Adrenal gland (tissue), 9 donors: ENCODE measurements at regions not wholly inside any gene's neighbourhood (a gene's known extent, or its start where the extent isn't known, plus 50 kb on each side); places are given as distances from the start of the nearest gene placed in this dataset.

ENCODE experiments used
- DNase-seq, 7 donors: peaks; one replicate each; pipeline ENCODE4 v3.0.0-alpha.2; 2019 to 2020
- H3K27ac ChIP-seq, 5 donors: fragments of 200-600 bp; sonication (generic) in 4 of 5; 1 replicate in 3 of 5; 2 replicates in 2 of 5; pipeline versions ENCODE4 v1.5.1 to v1.8.0; 2016 to 2020; ENCODE audit warnings: mild to moderate bottlenecking in 1 of 5
- H3K27me3 ChIP-seq: fragments of 200-600 bp; 2 replicates; pipeline ENCODE4 v1.8.0; 2021
- H3K36me3 ChIP-seq, 2 donors: fragments of 200-600 bp; replicated peaks in 1 of 2; 1 replicate in 1 of 2; 2 replicates in 1 of 2; pipeline versions ENCODE4 v1.5.1 to v1.8.0; 2018 to 2022
- H3K4me1 ChIP-seq, 2 donors: fragments of 200-600 bp; replicated peaks in 1 of 2; 1 replicate in 1 of 2; 2 replicates in 1 of 2; pipeline versions ENCODE4 v1.5.1 to v1.8.0; 2018 to 2021
- H3K4me3 ChIP-seq, 4 donors: fragments of 200-600 bp; sonication (generic) in 3 of 4; one replicate each; pipeline ENCODE4 v1.5.1; 2016 to 2018
- H3K9me3 ChIP-seq, 3 donors: fragments of 200-600 bp; sonication (generic) in 1 of 3; replicated peaks in 1 of 3; 1 replicate in 2 of 3; 2 replicates in 1 of 3; pipeline versions ENCODE4 v1.5.1 to v1.8.0; 2016 to 2021
- CTCF ChIP-seq, 6 experiments: fragments of 450-650 bp in 4 of 6; fragments of 200-600 bp in 2 of 6; sonication (generic) in 1 of 6; IDR thresholded peaks; 1 replicate in 5 of 6; 2 replicates in 1 of 6; pipeline versions ENCODE4 v1.5.1 to v1.8.0; 2016 to 2021; ENCODE audit warnings: antibody characterized with exemption in 6 of 6, mild to moderate bottlenecking in 2 of 6, moderate library complexity in 1 of 6
- POLR2A ChIP-seq, 2 donors: fragments of 450-650 bp; IDR thresholded peaks; one replicate each; pipeline ENCODE4 v1.6.1; 2017; ENCODE audit warnings: antibody characterized with exemption in 2 of 2, mild to moderate bottlenecking in 2 of 2, moderate library complexity in 1 of 2
- WGBS, 4 donors: extraction: QIAGEN DNeasy Blood & Tissue Kit in 2 of 4; methylation state at CpG; one replicate each; pipeline versions ENCODE4 v1.1.5 to v1.1.7; 2013 to 2017; 5-methylcytosine and 5-hydroxymethylcytosine counted together
- intact Hi-C, 2 donors: fragments of 100-400 bp; cut with DNase I; formaldehyde crosslinking; loops; one replicate each; pipeline versions ENCODE4 v1.14.1 to v1.15.0; 2022 to 2023
- donor health status: healthy with polysubstance abuse.
- donor health status: Bipolar disorder and iron deficiency.
- donor health status: DM: yes; HTN: yes; CAD: no.
- donor health status: DM: no; HTN: no; CAD: no.
- donor health status: DM: no; HTN: no; CAD: no.

- 76 to 88% (median 84%) methylated on average over 1 to 7 of the region's 7 CpGs for WGBS, 4 donors
- H3K4me3 ChIP-seq: no peak overlapping the region
- no peaks in the 10 kb centered on the region for H3K27me3 ChIP-seq
- H3K27ac ChIP-seq: no peak overlapping the region
- H3K9me3 ChIP-seq: no peaks in the 10 kb centered on the region
- no peaks in the 10 kb centered on the region for H3K36me3 ChIP-seq
- no peak for TF ChIP-seq CTCF (IDR thresholded peaks at IDR 0.05)
- TF ChIP-seq POLR2A (IDR thresholded peaks at IDR 0.05): no peak
- DNase-seq: no peak
- no peaks in the 10 kb centered on the region for H3K4me1 ChIP-seq
- intact Hi-C loops: no loop called here
Measured at GRCh38 chr15:77769700-77770099, 137.0 kb upstream of the LINGO1 start.

GRCh38 chr15:77768521-77769078 is 135.9 kb upstream of the LINGO1 start:
- no peak for TF ChIP-seq POLR2A (IDR thresholded peaks at IDR 0.05)
- TF ChIP-seq CTCF (IDR thresholded peaks at IDR 0.05): no peak
- Histone ChIP-seq H3K36me3 (no peaks in the 10 kb centered on the region), H3K4me3 (no peak overlapping the region), H3K9me3 (no peaks in the 10 kb centered on the region), H3K27ac (no peak overlapping the region), H3K4me1 (no peaks in the 10 kb centered on the region), H3K27me3 (no peaks in the 10 kb centered on the region)
- WGBS, 4 donors: 64 to 82% (median 69%) methylated on average over 6 to 7 of the region's 7 CpGs
- no peak for DNase-seq
- intact Hi-C loops: no loop called here

- TF ChIP-seq CTCF (IDR thresholded peaks at IDR 0.05) (no peak), POLR2A (IDR thresholded peaks at IDR 0.05) (no peak)
- H3K9me3 ChIP-seq: no peaks in the 10 kb centered on the region
- no peaks in the 10 kb centered on the region for H3K4me1 ChIP-seq
- 59 to 76% (median 68%) methylated on average over 5 of the region's 5 CpGs for WGBS, 4 donors
- no peak overlapping the region for H3K27ac ChIP-seq
- DNase-seq: no peak
- no peaks in the 10 kb centered on the region for H3K27me3 ChIP-seq
- no peak overlapping the region for H3K4me3 ChIP-seq
- intact Hi-C loops: no loop called here
- H3K36me3 ChIP-seq: no peaks in the 10 kb centered on the region
Measured at GRCh38 chr15:77768107-77768506, 135.4 kb upstream of the LINGO1 start.

- Histone ChIP-seq H3K4me1 (no peaks in the 10 kb centered on the region), H3K36me3 (no peaks in the 10 kb centered on the region), H3K9me3 (no peaks in the 10 kb centered on the region), H3K4me3 (no peak overlapping the region), H3K27ac (no peak overlapping the region), H3K27me3 (no peaks in the 10 kb centered on the region)
- intact Hi-C loops: no loop called here
- TF ChIP-seq CTCF (IDR thresholded peaks at IDR 0.05) (no peak), POLR2A (IDR thresholded peaks at IDR 0.05) (no peak)
- WGBS, 4 donors: 70 to 85% (median 83%) methylated on average over 4 of the region's 4 CpGs
- no peak for DNase-seq
Measured at GRCh38 chr15:77764095-77764494, 131.4 kb upstream of the LINGO1 start.
